Upper lobe of left lung (tissue), 4 donors: ENCODE measurements at regions not wholly inside any gene's neighbourhood (a gene's known extent, or its start where the extent isn't known, plus 50 kb on each side); places are given as distances from the start of the nearest gene placed in this dataset.

ENCODE experiments used
- POLR2A ChIP-seq, 4 donors: fragments of 450-650 bp; IDR thresholded peaks; one replicate each; pipeline ENCODE4 v1.5.1; 2016 to 2017; ENCODE audit warnings: antibody characterized with exemption in 4 of 4, mild to moderate bottlenecking in 2 of 4
- POLR2AphosphoS5 ChIP-seq, 2 donors: sonication (generic); formaldehyde crosslinking; IDR thresholded peaks; one replicate each; pipeline ENCODE4 v1.5.1; 2017; ENCODE audit warnings: antibody characterized with exemption in 2 of 2
- TF ChIP-seq, protein P1 (sequence below), 6 experiments: fragments of 450-650 bp in 4 of 6; fragments of 200-600 bp in 2 of 6; sonication (generic) in 2 of 6; IDR thresholded peaks; one replicate each; pipeline ENCODE4 v1.5.1; 2016 to 2019; ENCODE audit warnings: antibody characterized with exemption in 6 of 6

DNA sequence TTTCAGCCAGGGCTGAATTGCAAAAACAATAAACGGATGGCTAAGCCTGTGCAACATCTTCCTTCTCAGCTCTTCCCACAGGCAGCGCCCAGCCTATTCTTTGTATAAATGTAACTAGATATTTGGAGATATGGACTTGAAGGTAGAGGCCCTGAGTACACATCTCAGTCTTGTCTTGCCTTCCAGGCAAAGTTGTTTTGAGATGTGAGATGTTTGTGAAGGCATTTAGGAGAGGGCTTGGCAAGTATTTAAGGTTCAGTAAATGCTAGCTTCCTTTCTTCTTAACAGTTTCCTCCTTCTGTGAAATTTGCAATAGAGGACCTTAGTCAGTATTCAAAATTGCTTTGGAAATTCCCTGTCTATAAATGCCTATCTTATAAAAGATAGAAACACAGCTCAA lies 228.8 kb downstream of the NR2F1-AS1 start:
- TF ChIP-seq, protein P1, sequence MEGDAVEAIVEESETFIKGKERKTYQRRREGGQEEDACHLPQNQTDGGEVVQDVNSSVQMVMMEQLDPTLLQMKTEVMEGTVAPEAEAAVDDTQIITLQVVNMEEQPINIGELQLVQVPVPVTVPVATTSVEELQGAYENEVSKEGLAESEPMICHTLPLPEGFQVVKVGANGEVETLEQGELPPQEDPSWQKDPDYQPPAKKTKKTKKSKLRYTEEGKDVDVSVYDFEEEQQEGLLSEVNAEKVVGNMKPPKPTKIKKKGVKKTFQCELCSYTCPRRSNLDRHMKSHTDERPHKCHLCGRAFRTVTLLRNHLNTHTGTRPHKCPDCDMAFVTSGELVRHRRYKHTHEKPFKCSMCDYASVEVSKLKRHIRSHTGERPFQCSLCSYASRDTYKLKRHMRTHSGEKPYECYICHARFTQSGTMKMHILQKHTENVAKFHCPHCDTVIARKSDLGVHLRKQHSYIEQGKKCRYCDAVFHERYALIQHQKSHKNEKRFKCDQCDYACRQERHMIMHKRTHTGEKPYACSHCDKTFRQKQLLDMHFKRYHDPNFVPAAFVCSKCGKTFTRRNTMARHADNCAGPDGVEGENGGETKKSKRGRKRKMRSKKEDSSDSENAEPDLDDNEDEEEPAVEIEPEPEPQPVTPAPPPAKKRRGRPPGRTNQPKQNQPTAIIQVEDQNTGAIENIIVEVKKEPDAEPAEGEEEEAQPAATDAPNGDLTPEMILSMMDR (IDR thresholded peaks at IDR 0.05) = no peak
- no peak for TF ChIP-seq POLR2AphosphoS5 (IDR thresholded peaks at IDR 0.05)
- no peak for TF ChIP-seq POLR2A (IDR thresholded peaks at IDR 0.05)
